PC-3 (cell line): ENCODE measurements at regions not wholly inside any gene's neighbourhood (a gene's known extent, or its start where the extent isn't known, plus 50 kb on each side); places are given as distances from the start of the nearest gene placed in this dataset.

Experiments
- ATAC-seq: fragments of 200-7000 bp; cut with Tn5 transposase; 2 replicates; pipeline ENCODE4 v1.9.1; 2020; ENCODE audit warnings: mild to moderate bottlenecking, moderate library complexity
- BruUV-seq: library from RNA; stranded (reverse); fragments of 400-500 nt; replicated peaks from 2 replicates; lab custom pipeline; 2021; lab: Mats Ljungman, UMichigan
- CTCF ChIA-PET: fragments of 300-600 bp; sonication (Branson Sonifier 250); formaldehyde crosslinking; loops from one replicate; lab custom pipeline; 2022; ENCODE audit warnings: antibody characterized with exemption; lab: Charles Lee
- POLR2A ChIA-PET: fragments of 300-600 bp; sonication (Branson Sonifier 250); formaldehyde crosslinking; loops from one replicate; lab custom pipeline; 2022; ENCODE audit warnings: antibody characterized with exemption; ENCODE audit not compliant: unreplicated experiment; lab: Charles Lee
- DNase-seq: peaks from one replicate; pipeline ENCODE4 v3.0.0-alpha.2; 2015
- H2AFZ ChIP-seq: fragments of 300-600 bp; sonication (generic); 2 replicates; pipeline ENCODE4 v1.6.0; 2016; ENCODE audit warnings: antibody characterized with exemption, low read length
- H3F3A ChIP-seq: fragments of 300-600 bp; sonication (generic); one replicate; pipeline ENCODE4 v1.6.0; 2017; ENCODE audit warnings: antibody characterized with exemption, low read length, control low read depth, mild to moderate bottlenecking; ENCODE audit not compliant: unreplicated experiment
- H3K27ac ChIP-seq: fragments of 300-600 bp; sonication (generic); 2 replicates; pipeline ENCODE4 v1.5.1; 2016; ENCODE audit warnings: mild to moderate bottlenecking, low read length
- H3K27me3 ChIP-seq: fragments of 300-600 bp; sonication (generic); 2 replicates; pipeline ENCODE4 v1.6.1; 2016; ENCODE audit warnings: low read length, mixed read lengths
- H3K36me3 ChIP-seq: fragments of 300-600 bp; sonication (generic); 2 replicates; pipeline ENCODE4 v1.6.1; 2016; ENCODE audit warnings: low read depth, mixed run types, low read length, mixed read lengths
- H3K4me1 ChIP-seq: fragments of 300-600 bp; sonication (generic); 2 replicates; pipeline ENCODE4 v1.5.1; 2016; ENCODE audit warnings: low read length; ENCODE audit not compliant: insufficient read depth
- H3K4me2 ChIP-seq: fragments of 300-600 bp; sonication (generic); 2 replicates; pipeline ENCODE4 v1.6.0; 2016; ENCODE audit warnings: low read length
- H3K4me3 ChIP-seq: fragments of 300-600 bp; sonication (generic); 2 replicates; pipeline ENCODE4 v1.5.1; 2016; ENCODE audit warnings: mild to moderate bottlenecking, low read length, mixed read lengths
- H3K79me2 ChIP-seq: fragments of 300-600 bp; sonication (generic); 2 replicates; pipeline ENCODE4 v1.6.1; 2017; ENCODE audit warnings: low read length, mixed read lengths
- H3K9ac ChIP-seq: fragments of 300-600 bp; sonication (generic); 2 replicates; pipeline ENCODE4 v1.6.0; 2016; ENCODE audit warnings: mild to moderate bottlenecking, low read length
- H3K9me2 ChIP-seq: fragments of 300-600 bp; sonication (generic); replicated peaks from 2 replicates; pipeline ENCODE4 v1.6.1; 2016; ENCODE audit warnings: mixed run types, low read length, mixed read lengths
- H3K9me3 ChIP-seq: fragments of 300-600 bp; sonication (generic); 2 replicates; pipeline ENCODE4 v1.6.1; 2016; ENCODE audit warnings: low read length, mixed read lengths
- H4K20me1 ChIP-seq: fragments of 300-600 bp; sonication (generic); 2 replicates; pipeline ENCODE4 v1.6.1; 2016; ENCODE audit warnings: low read length, mixed read lengths
- EZH2 ChIP-seq: fragments of 300-600 bp; sonication (generic); IDR thresholded peaks from one replicate; pipeline ENCODE4 v1.6.1; 2017; ENCODE audit warnings: antibody characterized with exemption, mild to moderate bottlenecking, low read length; ENCODE audit not compliant: unreplicated experiment
- EZH2phosphoT487 ChIP-seq: fragments of 300-600 bp; sonication (generic); IDR thresholded peaks from 2 replicates; pipeline ENCODE4 v1.6.1; 2018; ENCODE audit warnings: mild to moderate bottlenecking, antibody characterized with exemption, low read length, borderline replicate concordance
- intact Hi-C: fragments of 100-400 bp; cut with micrococcal nuclease; formaldehyde crosslinking; loops from 2 replicates; pipeline ENCODE4 v1.9.0; 2023
- TF ChIP-seq, protein P1 (sequence below): fragments of 300-600 bp; sonication (generic); conservative IDR thresholded peaks from 2 replicates; pipeline ENCODE4 v1.5.1; 2017; ENCODE audit warnings: antibody characterized with exemption, low read depth, mild to moderate bottlenecking, low read length

GRCh38 chr1:82755671-82756070, 954.9 kb downstream of the ADGRL2 start:
- H3K9me3 ChIP-seq = no peaks in the 10 kb centered on the region
- no peak for TF ChIP-seq EZH2phosphoT487
- H3F3A ChIP-seq = no peaks in the 10 kb centered on the region
- ChIA-PET POLR2A (no interaction called here), CTCF (no interaction called here)
- ATAC-seq = no peak
- no peak overlapping the region for H2AFZ ChIP-seq
- BruUV-seq = no TSS peak
- H3K9ac ChIP-seq = no peak overlapping the region
- no peaks in the 10 kb centered on the region for H3K79me2 ChIP-seq
- no peak for DNase-seq
- no peak overlapping the region for H3K27ac ChIP-seq
- no peaks in the 10 kb centered on the region for H4K20me1 ChIP-seq
- no peak overlapping the region for H3K4me3 ChIP-seq
- intact Hi-C loops = no loop called here
- H3K4me2 ChIP-seq = no peak overlapping the region
- no peaks in the 10 kb centered on the region for H3K9me2 ChIP-seq
- no peaks in the 10 kb centered on the region for H3K36me3 ChIP-seq
- peaks cover 10% of the 10 kb centered on the region; the same call in 1 of the 2 replicates for H3K27me3 ChIP-seq
- H3K4me1 ChIP-seq = no peaks in the 10 kb centered on the region

GRCh38 chr1:82755191-82755590, 954.5 kb downstream of the ADGRL2 start:
- H3K4me1 ChIP-seq = no peaks in the 10 kb centered on the region
- no peak overlapping the region for H2AFZ ChIP-seq
- BruUV-seq = no TSS peak
- H3K4me3 ChIP-seq = no peak overlapping the region
- ChIA-PET CTCF (no interaction called here), POLR2A (no interaction called here)
- TF ChIP-seq, protein P1, sequence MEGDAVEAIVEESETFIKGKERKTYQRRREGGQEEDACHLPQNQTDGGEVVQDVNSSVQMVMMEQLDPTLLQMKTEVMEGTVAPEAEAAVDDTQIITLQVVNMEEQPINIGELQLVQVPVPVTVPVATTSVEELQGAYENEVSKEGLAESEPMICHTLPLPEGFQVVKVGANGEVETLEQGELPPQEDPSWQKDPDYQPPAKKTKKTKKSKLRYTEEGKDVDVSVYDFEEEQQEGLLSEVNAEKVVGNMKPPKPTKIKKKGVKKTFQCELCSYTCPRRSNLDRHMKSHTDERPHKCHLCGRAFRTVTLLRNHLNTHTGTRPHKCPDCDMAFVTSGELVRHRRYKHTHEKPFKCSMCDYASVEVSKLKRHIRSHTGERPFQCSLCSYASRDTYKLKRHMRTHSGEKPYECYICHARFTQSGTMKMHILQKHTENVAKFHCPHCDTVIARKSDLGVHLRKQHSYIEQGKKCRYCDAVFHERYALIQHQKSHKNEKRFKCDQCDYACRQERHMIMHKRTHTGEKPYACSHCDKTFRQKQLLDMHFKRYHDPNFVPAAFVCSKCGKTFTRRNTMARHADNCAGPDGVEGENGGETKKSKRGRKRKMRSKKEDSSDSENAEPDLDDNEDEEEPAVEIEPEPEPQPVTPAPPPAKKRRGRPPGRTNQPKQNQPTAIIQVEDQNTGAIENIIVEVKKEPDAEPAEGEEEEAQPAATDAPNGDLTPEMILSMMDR = no peak
- ATAC-seq (no peak), DNase-seq (no peak)
- no peaks in the 10 kb centered on the region for H3K36me3 ChIP-seq
- H3K9ac ChIP-seq = no peak overlapping the region
- peaks cover 10% of the 10 kb centered on the region; the same call in 1 of the 2 replicates for H3K27me3 ChIP-seq
- no peaks in the 10 kb centered on the region for H3K9me3 ChIP-seq
- no peak overlapping the region for H3K27ac ChIP-seq
- no peaks in the 10 kb centered on the region for H4K20me1 ChIP-seq
- H3F3A ChIP-seq = no peaks in the 10 kb centered on the region
- intact Hi-C loops = no loop called here
- H3K9me2 ChIP-seq = no peaks in the 10 kb centered on the region
- no peaks in the 10 kb centered on the region for H3K79me2 ChIP-seq
- H3K4me2 ChIP-seq = no peak overlapping the region

DNA sequence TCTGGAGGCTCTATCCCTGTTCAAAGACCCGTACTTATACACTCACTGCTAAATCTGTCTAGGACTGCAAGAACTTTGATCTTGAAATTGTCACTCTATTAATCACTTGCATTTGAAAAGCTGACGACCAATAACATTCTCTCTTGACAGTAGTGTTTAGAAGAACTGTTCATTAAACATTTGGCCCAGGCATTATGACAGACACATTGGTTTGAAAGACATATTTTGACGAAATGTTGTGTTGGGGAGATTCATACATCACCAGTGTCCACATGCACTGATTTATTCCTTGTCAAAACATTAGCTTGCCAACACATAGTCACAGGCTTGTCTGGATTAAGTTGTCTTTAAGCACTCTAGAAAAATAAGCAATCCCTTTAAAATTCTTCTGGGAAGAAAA, 951.3 kb downstream of the ADGRL2 start:
- H3K27ac ChIP-seq = no peak overlapping the region
- no peaks in the 10 kb centered on the region for H3K9me2 ChIP-seq
- no peak overlapping the region for H3K9ac ChIP-seq
- ChIA-PET CTCF (no interaction called here), POLR2A (no interaction called here)
- no peak overlapping the region for H3K4me2 ChIP-seq
- H3K4me1 ChIP-seq = no peaks in the 10 kb centered on the region
- no peak overlapping the region for H2AFZ ChIP-seq
- no TSS peak for BruUV-seq
- no peaks in the 10 kb centered on the region for H4K20me1 ChIP-seq
- DNase-seq (no peak), ATAC-seq (no peak)
- H3K79me2 ChIP-seq = no peaks in the 10 kb centered on the region
- no peaks in the 10 kb centered on the region for H3F3A ChIP-seq
- no peaks in the 10 kb centered on the region for H3K36me3 ChIP-seq
- TF ChIP-seq, protein P1 = no peak
- TF ChIP-seq EZH2phosphoT487 (no peak), EZH2 (no peak)
- intact Hi-C loops = no loop called here
- no peaks in the 10 kb centered on the region for H3K9me3 ChIP-seq
- no peak overlapping the region for H3K4me3 ChIP-seq
- H3K27me3 ChIP-seq = peaks cover 10% of the 10 kb centered on the region; the same call in 1 of the 2 replicates
